NCI-H187 treated with DMSO at 0.1 percent for 48 hours (cell line): ENCODE measurements at regions not wholly inside any gene's neighbourhood (a gene's known extent, or its start where the extent isn't known, plus 50 kb on each side); places are given as distances from the start of the nearest gene placed in this dataset.
"Not testable (repeated sequence)": the region's sequence is repeated elsewhere in the genome, so short reads cannot be mapped to it uniquely, and the experiment has no call there.

Source experiments
- DNase-seq: peaks from one replicate; lab custom pipeline; 2025; lab: John Stamatoyannopoulos, UW

- DNase-seq = no peak
These were observed 185.6 kb upstream of the COPS8 start for GRCh38 chr2:236899950-236900640.

GRCh38 chr2:236901956-236902355, 183.7 kb upstream of the COPS8 start:
- no peak for DNase-seq

- DNase-seq = no peak
These were observed 181.7 kb upstream of the COPS8 start for GRCh38 chr2:236903978-236904377.

- DNase-seq = no peak
These were observed 181.1 kb upstream of the COPS8 start for GRCh38 chr2:236904389-236905263.

GRCh38 chr2:236905976-236906375, 179.7 kb upstream of the COPS8 start:
- DNase-seq = no peak

- no peak for DNase-seq
These were observed 177.1 kb upstream of the COPS8 start for GRCh38 chr2:236908439-236909192.

- DNase-seq = no peak
These were observed 176.5 kb upstream of the COPS8 start for GRCh38 chr2:236909193-236909504.

- DNase-seq = no peak
These were observed 175.9 kb upstream of the COPS8 start for GRCh38 chr2:236909802-236910201.

- DNase-seq = no peak
These were observed 174.8 kb upstream of the COPS8 start for GRCh38 chr2:236910781-236911495.

- DNase-seq = no peak
These were observed 173.2 kb upstream of the COPS8 start for GRCh38 chr2:236912326-236913120.

GRCh38 chr2:236915186-236915585, 170.5 kb upstream of the COPS8 start:
- DNase-seq = no peak

GRCh38 chr2:236915726-236916125, 170.0 kb upstream of the COPS8 start:
- DNase-seq = no peak

- no peak for DNase-seq
These were observed 169.5 kb upstream of the COPS8 start for GRCh38 chr2:236916181-236916580.

- no peak for DNase-seq
These were observed 169.0 kb upstream of the COPS8 start for GRCh38 chr2:236916651-236917050.

GRCh38 chr2:236917164-236917563, 168.5 kb upstream of the COPS8 start:
- DNase-seq = no peak

- DNase-seq = no peak
These were observed 167.1 kb upstream of the COPS8 start for GRCh38 chr2:236918545-236918944.

- DNase-seq = no peak
These were observed 166.5 kb upstream of the COPS8 start for GRCh38 chr2:236919209-236919608.

GRCh38 chr2:236919801-236920379, 165.8 kb upstream of the COPS8 start:
- DNase-seq = not testable (repeated sequence)

GRCh38 chr2:236922061-236922460, 163.6 kb upstream of the COPS8 start:
- DNase-seq = no peak

GRCh38 chr2:236928380-236929037, 157.2 kb upstream of the COPS8 start:
- no peak for DNase-seq
